ENCODE measurements at regions not wholly inside any gene's neighbourhood (a gene's known extent, or its start where the extent isn't known, plus 50 kb on each side); places are given as distances from the start of the nearest gene placed in this dataset.

DNA sequence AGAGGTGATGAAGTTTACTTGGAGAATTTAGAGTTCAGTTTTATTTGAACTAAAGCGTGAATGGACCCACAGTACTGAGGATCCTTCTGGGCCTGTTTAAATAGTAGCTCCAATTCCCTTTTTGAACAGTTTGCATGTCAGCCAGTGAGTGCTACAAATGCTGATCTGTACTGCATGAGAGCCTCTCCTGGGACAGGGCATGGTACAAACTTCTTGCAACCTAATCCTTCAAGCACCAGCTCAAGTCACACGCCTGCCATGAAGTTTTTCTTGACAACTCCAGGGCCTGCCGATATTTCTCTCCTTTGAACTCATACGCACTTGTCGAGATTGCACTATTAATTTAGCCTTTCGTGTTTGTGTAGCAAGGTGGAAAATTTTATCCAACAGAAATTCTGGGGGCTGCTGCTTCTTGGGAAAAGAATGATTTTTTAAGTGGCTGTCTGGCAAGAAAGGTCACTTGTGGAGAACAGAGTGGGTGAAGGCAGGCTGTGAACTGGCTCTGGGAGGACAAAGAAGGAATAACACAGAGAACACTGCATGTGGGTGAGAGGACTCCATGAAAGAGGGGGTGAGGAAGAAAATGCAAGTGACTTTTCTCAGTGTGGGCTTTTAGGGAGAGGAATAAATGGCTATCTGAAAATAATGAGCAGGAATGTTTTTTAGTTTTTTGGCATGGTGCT, 192.5 kb downstream of the NDFIP2 start:
- peak overlapping the region; percentile 43 for H3K27ac Mint-ChIP-seq (ENCODE audit: unreplicated experiment)
- H3K36me3 Mint-ChIP-seq (ENCODE audit: low read depth), result no peaks in the 10 kb centered on the region
- no peak for DNase-seq (ENCODE audit: low read depth, low spot score)
- H3K4me1 Mint-ChIP-seq, result peaks cover 62% of the 10 kb centered on the region
- no peak overlapping the region for H3K4me3 Mint-ChIP-seq
- TF ChIP-seq, protein P1, sequence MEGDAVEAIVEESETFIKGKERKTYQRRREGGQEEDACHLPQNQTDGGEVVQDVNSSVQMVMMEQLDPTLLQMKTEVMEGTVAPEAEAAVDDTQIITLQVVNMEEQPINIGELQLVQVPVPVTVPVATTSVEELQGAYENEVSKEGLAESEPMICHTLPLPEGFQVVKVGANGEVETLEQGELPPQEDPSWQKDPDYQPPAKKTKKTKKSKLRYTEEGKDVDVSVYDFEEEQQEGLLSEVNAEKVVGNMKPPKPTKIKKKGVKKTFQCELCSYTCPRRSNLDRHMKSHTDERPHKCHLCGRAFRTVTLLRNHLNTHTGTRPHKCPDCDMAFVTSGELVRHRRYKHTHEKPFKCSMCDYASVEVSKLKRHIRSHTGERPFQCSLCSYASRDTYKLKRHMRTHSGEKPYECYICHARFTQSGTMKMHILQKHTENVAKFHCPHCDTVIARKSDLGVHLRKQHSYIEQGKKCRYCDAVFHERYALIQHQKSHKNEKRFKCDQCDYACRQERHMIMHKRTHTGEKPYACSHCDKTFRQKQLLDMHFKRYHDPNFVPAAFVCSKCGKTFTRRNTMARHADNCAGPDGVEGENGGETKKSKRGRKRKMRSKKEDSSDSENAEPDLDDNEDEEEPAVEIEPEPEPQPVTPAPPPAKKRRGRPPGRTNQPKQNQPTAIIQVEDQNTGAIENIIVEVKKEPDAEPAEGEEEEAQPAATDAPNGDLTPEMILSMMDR (conservative IDR thresholded peaks at IDR 0.05), result no peak
- H3K9me3 Mint-ChIP-seq, result peaks cover 2% of the 10 kb centered on the region
- H3K27me3 Mint-ChIP-seq (ENCODE audit: low read depth), result no peaks in the 10 kb centered on the region

DNA sequence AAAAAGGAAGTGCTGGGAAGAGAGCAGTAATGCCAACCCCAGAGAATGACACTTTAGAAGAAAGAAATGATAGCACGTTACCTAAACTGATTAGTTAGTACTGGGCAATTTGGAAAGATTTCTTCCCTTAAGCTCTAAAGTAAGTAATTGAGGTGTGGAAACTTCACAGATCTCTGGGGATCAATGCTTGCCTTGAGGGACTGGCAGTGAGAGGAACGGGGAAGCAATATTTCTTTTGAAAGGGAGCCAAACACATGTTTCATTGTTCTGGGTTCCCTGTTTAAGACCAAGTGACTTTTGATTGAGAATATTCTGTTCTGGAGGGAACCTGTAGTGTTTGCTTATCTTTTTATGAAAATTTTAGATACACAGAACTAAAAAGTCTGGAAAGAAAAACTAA, 190.5 kb downstream of the NDFIP2 start:
- H3K36me3 Mint-ChIP-seq (ENCODE audit: low read depth), result no peaks in the 10 kb centered on the region
- no peak for DNase-seq (ENCODE audit: low read depth, low spot score)
- peaks cover 71% of the 10 kb centered on the region for H3K4me1 Mint-ChIP-seq
- TF ChIP-seq, protein P1 (conservative IDR thresholded peaks at IDR 0.05), result no peak
- H3K27me3 Mint-ChIP-seq (ENCODE audit: low read depth), result no peaks in the 10 kb centered on the region
- H3K4me3 Mint-ChIP-seq, result no peak overlapping the region
- peak overlapping the region; percentile 68 for H3K27ac Mint-ChIP-seq (ENCODE audit: unreplicated experiment)
- H3K9me3 Mint-ChIP-seq, result peaks cover 2% of the 10 kb centered on the region

DNA sequence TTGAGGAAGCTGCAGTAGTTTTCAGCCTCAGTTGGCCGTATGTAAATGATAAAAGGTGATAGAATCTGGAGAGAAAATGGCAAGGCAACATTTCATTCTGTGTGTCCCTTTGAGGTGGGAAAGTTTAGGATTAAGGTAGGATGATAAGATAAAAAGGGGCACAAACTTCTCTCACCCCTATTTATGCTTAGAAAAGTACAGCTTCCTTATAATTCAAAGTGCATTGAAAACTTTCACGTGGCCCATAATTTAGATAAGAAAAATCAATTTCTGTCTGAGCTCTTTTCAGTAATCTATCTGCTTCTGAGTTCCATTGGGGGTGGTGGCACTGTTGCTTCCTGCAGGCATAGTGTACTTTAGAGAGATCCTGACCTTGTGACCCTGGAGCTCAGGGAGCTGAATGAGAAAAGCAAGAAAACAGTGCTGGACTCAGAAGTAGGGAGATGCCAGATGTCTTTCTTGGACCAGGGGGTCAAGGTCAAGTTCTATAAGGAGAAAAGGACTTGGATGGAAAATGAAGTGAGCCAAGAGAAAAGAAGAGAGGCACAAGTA, 187.3 kb downstream of the NDFIP2 start:
- Mint-ChIP-seq H3K4me3 (peak overlapping the region; percentile 56), H3K9me3 (peaks cover 2% of the 10 kb centered on the region), H3K36me3 (ENCODE audit: low read depth) (no peaks in the 10 kb centered on the region), H3K27me3 (ENCODE audit: low read depth) (no peaks in the 10 kb centered on the region), H3K4me1 (peaks cover 44% of the 10 kb centered on the region), H3K27ac (ENCODE audit: unreplicated experiment) (no peak overlapping the region)
- TF ChIP-seq, protein P1 (conservative IDR thresholded peaks at IDR 0.05), result no peak
- DNase-seq (ENCODE audit: low read depth, low spot score), result peak; percentile 22

DNA sequence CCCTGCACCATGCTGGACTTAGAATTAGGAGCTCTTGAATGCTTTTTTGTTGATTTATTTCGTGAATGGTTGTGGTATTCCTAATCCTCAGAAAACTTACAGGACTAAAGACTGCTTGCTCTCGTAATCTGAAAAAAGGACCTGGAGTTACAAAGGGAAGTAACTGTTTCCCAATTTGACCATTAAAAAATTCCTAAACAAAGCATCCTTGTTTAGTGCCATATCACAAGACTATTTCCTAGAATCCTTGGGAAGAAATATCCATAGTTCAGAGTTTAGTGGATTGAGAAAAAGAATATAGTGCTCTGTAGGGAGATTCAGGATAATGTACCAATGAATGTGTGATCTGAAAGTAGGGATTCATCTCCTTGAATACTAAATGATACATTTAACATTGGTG, 186.8 kb downstream of the NDFIP2 start:
- no peak overlapping the region for H3K4me3 Mint-ChIP-seq
- TF ChIP-seq, protein P1 (conservative IDR thresholded peaks at IDR 0.05), result no peak
- peaks cover 48% of the 10 kb centered on the region for H3K4me1 Mint-ChIP-seq
- peaks cover 2% of the 10 kb centered on the region for H3K9me3 Mint-ChIP-seq
- H3K27ac Mint-ChIP-seq (ENCODE audit: unreplicated experiment), result no peak overlapping the region
- H3K36me3 Mint-ChIP-seq (ENCODE audit: low read depth), result no peaks in the 10 kb centered on the region
- no peaks in the 10 kb centered on the region for H3K27me3 Mint-ChIP-seq (ENCODE audit: low read depth)
- DNase-seq (ENCODE audit: low read depth, low spot score), result no peak

DNA sequence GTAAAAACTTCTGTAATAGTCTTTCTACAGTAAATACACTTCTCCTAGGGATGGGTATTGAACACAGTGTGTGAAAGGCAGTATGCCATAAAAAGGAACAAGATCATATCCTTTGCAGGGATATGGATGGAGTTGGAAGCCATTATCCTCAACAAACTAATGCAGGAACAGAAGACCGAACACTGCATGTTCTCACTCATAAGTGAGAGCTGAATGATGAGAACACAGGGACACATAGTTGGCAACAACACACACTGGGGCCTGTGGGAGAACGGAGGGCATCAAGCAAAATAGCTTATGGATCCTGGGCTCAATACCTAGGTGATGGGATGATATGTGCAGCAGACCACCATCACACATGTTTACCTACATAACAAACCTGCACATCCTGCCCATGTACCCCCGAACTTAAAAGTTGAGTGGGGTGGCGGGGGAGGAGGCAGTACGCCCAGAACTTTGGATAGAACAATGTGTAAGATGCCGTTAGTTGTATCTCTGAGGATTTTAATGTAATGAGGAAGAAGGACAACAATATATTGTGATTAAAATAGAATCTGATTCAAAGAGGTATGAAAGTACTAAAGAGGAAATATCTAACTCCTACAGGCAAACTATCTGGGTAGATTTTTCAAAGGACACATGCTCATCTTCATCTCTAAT, 183.2 kb downstream of the NDFIP2 start:
- DNase-seq (ENCODE audit: low read depth, low spot score), result no peak
- Mint-ChIP-seq H3K4me3 (no peak overlapping the region), H3K9me3 (peaks cover 2% of the 10 kb centered on the region), H3K27ac (ENCODE audit: unreplicated experiment) (no peak overlapping the region), H3K27me3 (ENCODE audit: low read depth) (no peaks in the 10 kb centered on the region), H3K36me3 (ENCODE audit: low read depth) (no peaks in the 10 kb centered on the region), H3K4me1 (peaks cover 37% of the 10 kb centered on the region)
- TF ChIP-seq, protein P1 (conservative IDR thresholded peaks at IDR 0.05), result no peak

Data from neural crest cell (in vitro differentiated cells).